ENCODE measurements at regions not wholly inside any gene's neighbourhood (a gene's known extent, or its start where the extent isn't known, plus 50 kb on each side); places are given as distances from the start of the nearest gene placed in this dataset.

DNA sequence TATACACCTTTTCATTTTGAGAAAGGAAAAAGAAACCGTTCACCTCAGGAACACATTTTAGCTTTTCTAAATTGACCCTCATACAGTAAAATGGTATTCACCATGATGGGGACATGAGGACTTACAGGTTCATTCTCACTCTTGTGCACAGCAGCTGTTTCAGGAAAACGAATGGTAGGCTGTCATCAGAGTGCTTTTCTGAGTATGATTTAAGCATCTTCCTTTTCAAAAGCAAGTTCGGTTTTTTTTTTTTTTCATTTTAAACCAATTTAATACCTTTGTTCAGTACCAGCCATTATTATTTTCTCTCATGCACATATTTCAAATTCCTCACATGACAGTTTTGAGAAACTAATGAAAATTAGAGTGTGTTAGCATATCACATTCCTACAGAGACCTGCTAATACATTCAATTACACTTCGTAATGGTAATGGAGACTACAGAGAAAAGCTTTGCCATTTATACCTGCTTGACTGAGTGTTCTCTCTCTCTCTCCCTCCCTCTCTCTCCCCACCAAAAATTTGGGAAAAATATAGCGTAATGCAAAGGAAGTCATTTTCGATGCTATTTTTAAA lies 129.2 kb downstream of the SAMD5 start:
- DNase-seq (ENCODE audit: low spot score) = no peak
- in situ Hi-C loops (cut with MboI; ENCODE audit: low pct_unique_long_range_greater_than_20kb, low sequenced_read_pairs, unreplicated experiment) = no loop called here
- TF ChIP-seq, protein P1, sequence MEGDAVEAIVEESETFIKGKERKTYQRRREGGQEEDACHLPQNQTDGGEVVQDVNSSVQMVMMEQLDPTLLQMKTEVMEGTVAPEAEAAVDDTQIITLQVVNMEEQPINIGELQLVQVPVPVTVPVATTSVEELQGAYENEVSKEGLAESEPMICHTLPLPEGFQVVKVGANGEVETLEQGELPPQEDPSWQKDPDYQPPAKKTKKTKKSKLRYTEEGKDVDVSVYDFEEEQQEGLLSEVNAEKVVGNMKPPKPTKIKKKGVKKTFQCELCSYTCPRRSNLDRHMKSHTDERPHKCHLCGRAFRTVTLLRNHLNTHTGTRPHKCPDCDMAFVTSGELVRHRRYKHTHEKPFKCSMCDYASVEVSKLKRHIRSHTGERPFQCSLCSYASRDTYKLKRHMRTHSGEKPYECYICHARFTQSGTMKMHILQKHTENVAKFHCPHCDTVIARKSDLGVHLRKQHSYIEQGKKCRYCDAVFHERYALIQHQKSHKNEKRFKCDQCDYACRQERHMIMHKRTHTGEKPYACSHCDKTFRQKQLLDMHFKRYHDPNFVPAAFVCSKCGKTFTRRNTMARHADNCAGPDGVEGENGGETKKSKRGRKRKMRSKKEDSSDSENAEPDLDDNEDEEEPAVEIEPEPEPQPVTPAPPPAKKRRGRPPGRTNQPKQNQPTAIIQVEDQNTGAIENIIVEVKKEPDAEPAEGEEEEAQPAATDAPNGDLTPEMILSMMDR (IDR thresholded peaks at IDR 0.05; ENCODE audit: extremely low read depth, insufficient read depth, missing control alignments) = no peak

DNA sequence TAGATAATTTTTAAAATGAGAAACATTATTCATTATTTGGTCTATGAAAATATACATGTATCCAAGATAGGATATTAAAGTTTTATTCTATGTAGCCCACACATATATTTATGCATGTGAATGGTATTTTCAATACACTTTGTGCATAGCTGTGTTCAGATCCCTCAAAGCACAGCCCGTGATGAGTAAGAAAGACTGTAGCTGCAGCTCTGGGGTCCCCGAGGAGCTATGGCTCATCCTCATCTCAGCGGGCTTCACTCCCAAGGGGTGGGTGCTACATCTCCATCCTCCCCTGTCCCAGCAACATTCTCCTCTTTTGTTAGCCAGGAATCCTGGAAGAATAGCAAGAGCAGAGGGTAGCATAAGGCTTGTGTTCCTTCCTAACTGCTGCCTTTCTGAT lies 130.8 kb downstream of the SAMD5 start:
- no peak for DNase-seq (ENCODE audit: low spot score)
- TF ChIP-seq, protein P1 (IDR thresholded peaks at IDR 0.05; ENCODE audit: extremely low read depth, insufficient read depth, missing control alignments) = no peak
- in situ Hi-C loops (cut with MboI; ENCODE audit: low pct_unique_long_range_greater_than_20kb, low sequenced_read_pairs, unreplicated experiment) = no loop called here

DNA sequence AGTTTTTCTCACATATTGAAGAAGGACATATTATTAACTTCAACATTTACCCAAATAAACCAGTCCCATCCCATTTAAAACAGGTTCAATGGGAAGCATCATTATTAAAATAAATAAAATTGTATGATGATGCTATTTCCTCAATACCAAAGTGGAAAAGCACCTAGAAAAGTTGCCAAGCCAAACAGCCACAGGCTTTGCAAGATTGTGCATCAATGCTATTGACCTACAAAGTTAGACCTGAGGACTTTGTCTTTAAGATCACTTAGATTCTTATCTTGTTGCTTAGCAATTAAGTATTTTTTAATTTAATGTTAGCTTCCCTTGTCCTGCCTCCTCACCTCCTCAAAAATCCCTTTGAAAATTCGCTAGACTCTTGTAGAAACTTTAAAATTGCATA lies 132.1 kb downstream of the SAMD5 start:
- TF ChIP-seq, protein P1 (IDR thresholded peaks at IDR 0.05; ENCODE audit: extremely low read depth, insufficient read depth, missing control alignments) = no peak
- DNase-seq (ENCODE audit: low spot score) = no peak
- in situ Hi-C loops (cut with MboI; ENCODE audit: low pct_unique_long_range_greater_than_20kb, low sequenced_read_pairs, unreplicated experiment) = no loop called here

DNA sequence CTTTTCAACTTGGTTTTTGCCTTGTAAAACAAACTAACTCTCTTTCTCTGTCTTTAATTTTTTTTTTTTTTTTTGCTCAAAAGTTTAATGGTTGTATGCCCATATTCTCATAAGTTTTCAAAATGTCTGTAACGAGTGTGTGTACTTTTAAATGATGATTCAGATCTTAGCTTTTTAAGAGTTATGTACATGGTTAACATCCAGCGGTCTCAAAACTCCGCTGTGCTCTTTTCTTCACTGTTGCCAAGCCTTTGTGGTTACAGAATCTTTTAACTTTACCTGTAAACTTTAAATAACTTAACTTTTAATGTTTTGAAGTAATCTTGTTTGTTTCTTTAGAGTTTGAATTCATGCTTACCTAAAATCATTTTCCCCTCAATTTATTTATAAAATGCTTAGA lies 133.0 kb downstream of the SAMD5 start:
- in situ Hi-C loops (cut with MboI; ENCODE audit: low pct_unique_long_range_greater_than_20kb, low sequenced_read_pairs, unreplicated experiment) = no loop called here
- TF ChIP-seq, protein P1 (IDR thresholded peaks at IDR 0.05; ENCODE audit: extremely low read depth, insufficient read depth, missing control alignments) = no peak
- no peak for DNase-seq (ENCODE audit: low spot score)

DNA sequence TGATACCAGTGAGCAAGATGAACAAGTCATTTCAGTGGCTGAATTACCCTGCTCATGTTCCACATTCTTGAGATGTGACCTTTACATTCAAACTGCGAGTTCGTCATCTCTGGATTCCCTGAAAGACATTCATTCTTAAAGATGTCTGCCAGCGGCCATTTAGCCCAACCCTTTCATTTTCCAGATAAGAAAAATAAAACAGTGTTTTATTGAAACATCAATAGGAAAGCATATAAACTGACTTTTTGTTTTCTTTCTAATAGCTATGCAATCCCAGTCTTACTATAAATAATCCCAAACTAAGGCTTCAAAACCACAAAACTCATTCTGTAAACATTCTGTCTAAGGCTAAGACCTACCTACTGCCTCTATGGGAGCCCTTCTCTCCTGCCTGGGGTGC lies 134.0 kb downstream of the SAMD5 start:
- TF ChIP-seq, protein P1 (IDR thresholded peaks at IDR 0.05; ENCODE audit: extremely low read depth, insufficient read depth, missing control alignments) = no peak
- no peak for DNase-seq (ENCODE audit: low spot score)
- in situ Hi-C loops (cut with MboI; ENCODE audit: low pct_unique_long_range_greater_than_20kb, low sequenced_read_pairs, unreplicated experiment) = no loop called here

DNA sequence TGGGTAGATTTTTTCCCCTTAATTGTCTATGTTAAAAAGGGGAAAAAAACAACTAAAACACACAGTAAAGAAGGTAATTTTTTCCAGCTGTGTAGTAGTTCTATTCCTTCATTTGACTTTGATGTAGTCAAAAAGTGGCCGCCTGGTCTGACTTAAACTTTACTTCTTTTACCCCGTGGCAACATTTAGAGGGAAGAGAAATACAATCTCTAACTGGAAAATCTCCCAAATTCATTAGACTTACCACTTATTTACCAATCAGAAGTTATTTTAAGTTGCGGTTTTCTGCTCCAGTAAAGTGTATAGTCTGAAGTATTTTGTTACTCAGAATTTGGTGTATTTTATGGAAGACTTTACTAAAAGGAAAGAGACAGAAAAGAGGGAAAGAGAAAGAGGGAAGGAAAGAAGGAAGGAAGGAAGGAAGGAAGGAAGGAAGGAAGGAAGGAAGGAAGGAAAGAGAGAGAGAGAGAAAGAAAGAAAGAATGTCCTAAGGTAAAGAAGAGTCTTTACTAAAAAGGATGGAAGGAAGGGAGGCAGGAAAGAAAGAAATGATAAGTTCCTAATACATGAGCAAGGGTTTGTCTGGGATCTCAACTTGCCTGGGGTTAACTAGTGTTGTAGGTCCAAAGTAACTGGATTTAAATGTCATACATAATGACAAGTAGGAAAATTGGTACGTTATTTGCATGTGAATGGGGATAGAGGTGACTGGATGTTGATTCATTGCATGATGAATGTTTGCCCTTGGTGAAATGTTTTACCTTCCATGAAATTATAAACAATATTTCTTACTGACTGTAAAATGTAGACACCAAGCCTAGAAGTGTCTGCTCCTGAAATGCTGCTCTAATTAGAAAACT lies 135.1 kb downstream of the SAMD5 start:
- in situ Hi-C loops (cut with MboI; ENCODE audit: low pct_unique_long_range_greater_than_20kb, low sequenced_read_pairs, unreplicated experiment) = no loop called here
- no peak for DNase-seq (ENCODE audit: low spot score)
- TF ChIP-seq, protein P1 (IDR thresholded peaks at IDR 0.05; ENCODE audit: extremely low read depth, insufficient read depth, missing control alignments) = no peak
